ENCODE measurements at regions not wholly inside any gene's neighbourhood (a gene's known extent, or its start where the extent isn't known, plus 50 kb on each side); places are given as distances from the start of the nearest gene placed in this dataset.

- Histone ChIP-seq H4K20me1 (ENCODE audit: insufficient read depth, low read depth, low read length) (no peaks in the 10 kb centered on the region), H3K27ac (ENCODE audit: low read length) (no peak overlapping the region), H3K27me3 (ENCODE audit: low read length) (no peaks in the 10 kb centered on the region), H3K9me3 (ENCODE audit: low read length) (no peaks in the 10 kb centered on the region), H3K9ac (ENCODE audit: low read length) (no peak overlapping the region), H3K4me1 (ENCODE audit: low read length) (no peaks in the 10 kb centered on the region), H3K79me2 (ENCODE audit: low read length) (no peaks in the 10 kb centered on the region), H3K4me3 (ENCODE audit: low read length) (no peak overlapping the region), H2AFZ (ENCODE audit: low read length) (no peak overlapping the region), H3K36me3 (ENCODE audit: insufficient read depth, low read length) (no peaks in the 10 kb centered on the region), H3K4me2 (ENCODE audit: low read depth, low read length, poor library complexity, severe bottlenecking) (no peak overlapping the region), H3K9me2 (replicated peaks; ENCODE audit: insufficient read depth, low read length) (no peaks in the 10 kb centered on the region)
- DNase-seq, result no peak
These were observed 247.5 kb upstream of the DAPK1 start for GRCh38 chr9:87250205-87250604.

DNA sequence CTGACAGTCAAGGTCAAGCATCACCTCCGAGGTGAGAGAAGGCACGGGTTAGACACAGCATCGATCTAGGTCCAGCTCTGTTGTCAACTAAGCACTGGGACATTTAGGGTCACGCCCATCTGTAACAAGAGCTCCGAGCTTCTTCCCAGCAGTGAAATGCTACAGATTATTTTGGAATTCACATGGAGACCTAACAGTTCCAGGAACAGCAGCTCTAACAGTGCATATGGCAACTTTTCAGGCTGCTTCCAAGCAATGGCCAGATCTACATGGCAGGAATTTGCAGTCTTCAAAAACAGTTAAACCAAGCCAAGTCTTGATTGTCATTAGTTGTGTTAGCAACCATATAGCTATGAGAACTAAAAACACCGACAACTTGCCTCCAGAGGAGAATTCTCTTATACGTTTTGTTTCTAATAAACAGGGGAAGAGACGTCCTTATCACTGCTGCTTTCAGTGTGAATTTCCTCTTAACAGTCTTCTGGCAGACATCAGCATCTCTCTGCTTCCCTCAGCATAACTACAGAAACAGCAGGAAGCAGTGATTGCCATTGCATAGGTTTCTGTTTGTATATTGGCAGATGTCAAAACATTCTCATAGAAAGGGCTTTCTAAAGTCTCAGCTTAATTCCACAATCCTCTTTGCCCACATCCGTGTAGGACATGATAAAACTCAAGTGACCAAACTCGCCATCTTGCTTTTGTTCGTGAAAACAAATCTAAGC lies 242.1 kb upstream of the DAPK1 start:
- Histone ChIP-seq H3K9me2 (replicated peaks; ENCODE audit: insufficient read depth, low read length) (no peaks in the 10 kb centered on the region), H3K4me3 (ENCODE audit: low read length) (no peak overlapping the region), H4K20me1 (ENCODE audit: insufficient read depth, low read depth, low read length) (no peaks in the 10 kb centered on the region), H2AFZ (ENCODE audit: low read length) (no peak overlapping the region), H3K36me3 (ENCODE audit: insufficient read depth, low read length) (no peaks in the 10 kb centered on the region), H3K9ac (ENCODE audit: low read length) (no peak overlapping the region), H3K4me2 (ENCODE audit: low read depth, low read length, poor library complexity, severe bottlenecking) (no peak overlapping the region), H3K79me2 (ENCODE audit: low read length) (no peaks in the 10 kb centered on the region), H3K9me3 (ENCODE audit: low read length) (no peaks in the 10 kb centered on the region), H3K27ac (ENCODE audit: low read length) (no peak overlapping the region), H3K27me3 (ENCODE audit: low read length) (no peaks in the 10 kb centered on the region), H3K4me1 (ENCODE audit: low read length) (no peaks in the 10 kb centered on the region)
- no peak for DNase-seq

GRCh38 chr9:87256973-87257372 lies 240.7 kb upstream of the DAPK1 start:
- Histone ChIP-seq H3K27ac (ENCODE audit: low read length) (no peak overlapping the region), H3K36me3 (ENCODE audit: insufficient read depth, low read length) (no peaks in the 10 kb centered on the region), H3K4me3 (ENCODE audit: low read length) (no peak overlapping the region), H3K9ac (ENCODE audit: low read length) (no peak overlapping the region), H2AFZ (ENCODE audit: low read length) (no peak overlapping the region), H4K20me1 (ENCODE audit: insufficient read depth, low read depth, low read length) (no peaks in the 10 kb centered on the region), H3K9me2 (replicated peaks; ENCODE audit: insufficient read depth, low read length) (no peaks in the 10 kb centered on the region), H3K4me2 (ENCODE audit: low read depth, low read length, poor library complexity, severe bottlenecking) (no peak overlapping the region), H3K79me2 (ENCODE audit: low read length) (no peaks in the 10 kb centered on the region), H3K27me3 (ENCODE audit: low read length) (no peaks in the 10 kb centered on the region), H3K4me1 (ENCODE audit: low read length) (no peaks in the 10 kb centered on the region), H3K9me3 (ENCODE audit: low read length) (no peaks in the 10 kb centered on the region)
- no peak for DNase-seq

DNA sequence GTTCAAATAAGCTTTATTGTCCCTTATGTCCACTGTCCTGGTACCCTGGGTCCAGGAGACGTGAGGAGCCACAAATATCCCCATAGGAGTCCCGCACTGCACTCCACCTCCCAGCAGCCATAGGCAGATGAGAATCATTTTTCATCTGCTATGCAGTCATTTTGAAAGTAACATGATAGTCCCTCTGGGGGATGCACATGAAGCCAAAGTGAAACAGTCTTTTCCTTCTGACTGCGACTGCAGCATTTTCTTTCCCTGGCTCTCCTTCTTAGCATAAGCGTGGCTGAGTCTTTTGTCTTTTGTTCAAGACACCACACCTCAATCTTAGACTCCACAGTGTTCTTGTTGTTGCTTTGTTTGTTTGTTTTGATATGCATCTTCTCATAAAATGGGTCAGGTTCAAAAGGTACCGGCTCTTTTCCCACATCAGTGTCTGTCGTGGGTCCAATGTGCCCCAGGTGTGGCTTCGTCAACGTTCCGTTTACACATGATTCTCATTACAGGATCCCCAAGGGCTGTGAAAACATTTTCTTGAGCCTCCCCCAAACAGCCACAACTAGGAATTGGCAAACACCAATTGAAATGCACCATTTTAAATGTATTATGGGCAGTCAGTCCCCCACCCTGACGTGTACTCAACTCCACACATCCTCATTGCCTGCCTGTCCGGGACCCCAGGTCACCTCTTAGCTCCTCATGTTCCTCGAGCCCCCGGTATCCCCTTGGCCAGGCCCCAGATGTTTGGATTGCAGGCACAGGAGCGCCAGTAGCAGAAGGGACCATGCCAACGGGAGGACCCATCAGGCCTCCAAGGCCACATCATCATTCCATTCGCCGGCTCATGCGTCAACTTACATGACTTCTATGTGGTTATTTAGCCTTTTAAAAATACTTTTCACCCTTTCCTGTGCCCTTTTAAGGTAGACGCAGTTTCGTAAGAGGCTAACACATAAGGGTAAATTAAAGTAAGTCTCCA lies 237.8 kb upstream of the DAPK1 start:
- Histone ChIP-seq H3K4me2 (ENCODE audit: low read depth, low read length, poor library complexity, severe bottlenecking) (no peak overlapping the region), H2AFZ (ENCODE audit: low read length) (no peak overlapping the region), H3K9me3 (ENCODE audit: low read length) (no peaks in the 10 kb centered on the region), H3K36me3 (ENCODE audit: insufficient read depth, low read length) (no peaks in the 10 kb centered on the region), H3K79me2 (ENCODE audit: low read length) (no peaks in the 10 kb centered on the region), H4K20me1 (ENCODE audit: insufficient read depth, low read depth, low read length) (no peaks in the 10 kb centered on the region), H3K27ac (ENCODE audit: low read length) (no peak overlapping the region), H3K27me3 (ENCODE audit: low read length) (no peaks in the 10 kb centered on the region), H3K4me3 (ENCODE audit: low read length) (no peak overlapping the region), H3K9me2 (replicated peaks; ENCODE audit: insufficient read depth, low read length) (no peaks in the 10 kb centered on the region), H3K4me1 (ENCODE audit: low read length) (no peaks in the 10 kb centered on the region), H3K9ac (ENCODE audit: low read length) (no peak overlapping the region)
- no peak for DNase-seq

DNA sequence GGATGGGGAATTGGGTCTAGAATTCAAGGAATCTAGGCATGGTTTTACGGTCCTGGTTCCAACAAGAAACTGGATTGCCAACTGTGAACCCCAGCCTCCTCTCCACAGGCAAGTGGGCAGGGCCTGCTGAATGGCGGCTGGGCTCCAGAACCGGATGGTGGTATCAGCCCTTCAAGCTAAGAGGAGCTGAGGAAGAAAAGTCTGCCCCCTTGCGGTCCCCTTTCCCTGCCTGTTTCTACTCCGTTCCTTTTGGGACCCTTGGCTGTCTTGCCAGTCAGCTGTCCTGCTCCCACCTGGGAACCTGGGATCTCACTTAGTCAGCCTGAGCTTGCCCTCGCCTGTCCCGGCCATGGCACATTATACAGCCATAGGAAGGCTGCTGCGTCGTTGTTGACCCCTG lies 234.4 kb upstream of the DAPK1 start:
- no peak overlapping the region for H2AFZ ChIP-seq (ENCODE audit: low read length)
- H3K9me3 ChIP-seq (ENCODE audit: low read length), result no peaks in the 10 kb centered on the region
- H3K4me2 ChIP-seq (ENCODE audit: low read depth, low read length, poor library complexity, severe bottlenecking), result no peak overlapping the region
- no peaks in the 10 kb centered on the region for H3K79me2 ChIP-seq (ENCODE audit: low read length)
- no peak overlapping the region for H3K9ac ChIP-seq (ENCODE audit: low read length)
- no peaks in the 10 kb centered on the region for H3K9me2 ChIP-seq (replicated peaks; ENCODE audit: insufficient read depth, low read length)
- DNase-seq, result no peak
- no peak overlapping the region for H3K4me3 ChIP-seq (ENCODE audit: low read length)
- H3K27me3 ChIP-seq (ENCODE audit: low read length), result no peaks in the 10 kb centered on the region
- H3K27ac ChIP-seq (ENCODE audit: low read length), result no peak overlapping the region
- no peaks in the 10 kb centered on the region for H3K36me3 ChIP-seq (ENCODE audit: insufficient read depth, low read length)
- no peaks in the 10 kb centered on the region for H4K20me1 ChIP-seq (ENCODE audit: insufficient read depth, low read depth, low read length)
- H3K4me1 ChIP-seq (ENCODE audit: low read length), result no peaks in the 10 kb centered on the region

GRCh38 chr9:87266697-87267096 lies 231.0 kb upstream of the DAPK1 start:
- DNase-seq, result no peak

DNA sequence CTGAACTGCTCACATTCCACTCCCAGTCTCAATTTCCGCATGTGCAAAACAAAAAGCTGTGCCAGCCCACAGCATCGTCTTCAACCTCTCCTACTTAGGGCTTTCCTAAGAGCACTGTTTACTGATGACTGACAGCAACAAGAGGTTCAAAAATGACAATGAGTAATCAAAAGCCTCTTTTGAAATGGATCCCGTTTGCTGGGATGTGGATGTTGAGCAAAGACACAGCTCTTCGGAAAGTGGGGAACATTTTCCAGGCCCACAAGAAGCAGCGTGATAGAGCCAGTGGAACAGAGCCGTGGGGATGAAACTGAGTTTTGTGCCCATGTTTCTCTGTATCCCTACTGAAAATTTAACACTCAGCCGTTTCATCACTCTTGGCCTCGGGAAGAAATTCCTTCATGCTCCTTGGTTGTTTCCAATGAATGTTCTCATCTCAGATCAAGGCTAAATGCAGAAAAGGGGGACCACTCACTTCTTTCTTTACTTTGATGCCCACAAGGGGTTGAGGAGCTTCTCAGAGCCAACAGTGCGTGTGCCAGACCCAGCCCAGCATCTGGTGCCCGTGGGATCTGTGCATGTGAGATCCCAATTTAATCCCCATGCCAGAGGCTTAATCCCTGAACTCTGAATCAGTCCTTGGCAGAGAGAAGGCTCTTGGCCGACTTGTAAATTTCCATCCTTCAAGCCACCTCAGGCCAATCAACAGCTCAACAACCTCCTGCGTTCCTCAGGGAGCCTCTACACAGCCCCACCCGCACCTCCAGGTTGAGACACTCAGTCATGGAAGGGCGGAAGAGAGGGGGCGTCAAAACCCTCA lies 230.2 kb upstream of the DAPK1 start:
- H4K20me1 ChIP-seq (ENCODE audit: insufficient read depth, low read depth, low read length), result no peaks in the 10 kb centered on the region
- no peaks in the 10 kb centered on the region for H3K9me3 ChIP-seq (ENCODE audit: low read length)
- no peak overlapping the region for H3K4me2 ChIP-seq (ENCODE audit: low read depth, low read length, poor library complexity, severe bottlenecking)
- H3K36me3 ChIP-seq (ENCODE audit: insufficient read depth, low read length), result no peaks in the 10 kb centered on the region
- H3K9me2 ChIP-seq (replicated peaks; ENCODE audit: insufficient read depth, low read length), result no peaks in the 10 kb centered on the region
- H2AFZ ChIP-seq (ENCODE audit: low read length), result no peak overlapping the region
- DNase-seq, result no peak
- H3K4me3 ChIP-seq (ENCODE audit: low read length), result no peak overlapping the region
- no peak overlapping the region for H3K27ac ChIP-seq (ENCODE audit: low read length)
- no peaks in the 10 kb centered on the region for H3K27me3 ChIP-seq (ENCODE audit: low read length)
- H3K9ac ChIP-seq (ENCODE audit: low read length), result no peak overlapping the region
- H3K79me2 ChIP-seq (ENCODE audit: low read length), result no peaks in the 10 kb centered on the region
- no peaks in the 10 kb centered on the region for H3K4me1 ChIP-seq (ENCODE audit: low read length)

More at GRCh38 chr9:87266697-87267096, 231.0 kb upstream of the DAPK1 start:
- Histone ChIP-seq H3K4me1 (ENCODE audit: low read length) (no peaks in the 10 kb centered on the region), H3K27ac (ENCODE audit: low read length) (no peak overlapping the region), H2AFZ (ENCODE audit: low read length) (no peak overlapping the region), H3K4me3 (ENCODE audit: low read length) (no peak overlapping the region), H3K27me3 (ENCODE audit: low read length) (no peaks in the 10 kb centered on the region), H3K79me2 (ENCODE audit: low read length) (no peaks in the 10 kb centered on the region), H3K36me3 (ENCODE audit: insufficient read depth, low read length) (no peaks in the 10 kb centered on the region), H3K9ac (ENCODE audit: low read length) (no peak overlapping the region), H3K4me2 (ENCODE audit: low read depth, low read length, poor library complexity, severe bottlenecking) (no peak overlapping the region), H3K9me3 (ENCODE audit: low read length) (no peaks in the 10 kb centered on the region), H3K9me2 (replicated peaks; ENCODE audit: insufficient read depth, low read length) (no peaks in the 10 kb centered on the region), H4K20me1 (ENCODE audit: insufficient read depth, low read depth, low read length) (no peaks in the 10 kb centered on the region)

All from Karpas-422 (cell line).